Ishikawa (cell line): ENCODE measurements at regions not wholly inside any gene's neighbourhood (a gene's known extent, or its start where the extent isn't known, plus 50 kb on each side); places are given as distances from the start of the nearest gene placed in this dataset.

Experiments used
- CEBPB ChIP-seq: IDR thresholded peaks from 2 replicates; pipeline ENCODE4 v1.6.1; 2012
- CREB1 ChIP-seq: IDR thresholded peaks from 2 replicates; pipeline ENCODE4 v1.6.1; 2012; ENCODE audit warnings: low read depth
- EGR1 ChIP-seq: IDR thresholded peaks from 2 replicates; pipeline ENCODE4 v1.6.1; 2012
- EP300 ChIP-seq: IDR thresholded peaks from 2 replicates; pipeline ENCODE4 v1.6.1; 2012; ENCODE audit warnings: borderline replicate concordance
- FOXM1 ChIP-seq: IDR thresholded peaks from 2 replicates; pipeline ENCODE4 v1.6.1; 2012; ENCODE audit warnings: low read depth, borderline replicate concordance
- NFIC ChIP-seq: IDR thresholded peaks from 2 replicates; pipeline ENCODE4 v1.6.1; 2012
- RAD21 ChIP-seq: IDR thresholded peaks from 2 replicates; pipeline ENCODE4 v1.6.1; 2012; ENCODE audit warnings: low read depth
- TAF1 ChIP-seq: IDR thresholded peaks from 2 replicates; pipeline ENCODE4 v1.6.1; 2012; ENCODE audit warnings: low read depth, mild to moderate bottlenecking
- TCF12 ChIP-seq: IDR thresholded peaks from 2 replicates; pipeline ENCODE4 v1.6.1; 2012; ENCODE audit warnings: low read depth
- TEAD4 ChIP-seq: IDR thresholded peaks from 2 replicates; pipeline ENCODE4 v1.6.1; 2012
- YY1 ChIP-seq: IDR thresholded peaks from 2 replicates; pipeline ENCODE4 v1.6.1; 2012; ENCODE audit warnings: low read depth
- ZBTB7A ChIP-seq: IDR thresholded peaks from 2 replicates; pipeline ENCODE4 v1.6.1; 2012; ENCODE audit warnings: low read depth
- TF ChIP-seq, protein P1 (sequence below): IDR thresholded peaks from 2 replicates; pipeline ENCODE4 v1.6.1; 2012
- TF ChIP-seq, protein P2 (sequence below): IDR thresholded peaks from 2 replicates; pipeline ENCODE4 v1.6.1; 2012; ENCODE audit warnings: low read depth, mild to moderate bottlenecking
- TF ChIP-seq, protein P3 (sequence below): IDR thresholded peaks from 2 replicates; pipeline ENCODE4 v1.6.1; 2012

DNA sequence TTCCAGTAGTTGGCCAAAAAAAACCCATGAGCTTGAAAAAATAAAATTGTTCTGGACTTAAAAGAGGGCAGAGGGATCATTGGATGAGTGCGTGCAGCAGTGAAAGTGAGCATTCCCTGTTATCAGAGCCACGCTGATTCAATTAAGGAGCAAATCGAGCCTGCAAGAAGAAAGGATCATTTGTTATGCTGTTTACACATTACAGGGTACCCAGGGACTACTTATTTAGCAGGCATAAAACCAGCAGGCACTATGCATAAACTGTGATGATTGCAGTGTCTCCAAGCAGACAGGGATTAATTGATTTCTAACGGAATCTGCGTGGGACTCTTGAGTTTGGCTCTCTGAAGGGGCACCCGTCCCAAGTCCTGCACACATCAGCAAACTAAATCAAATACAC, 83.5 kb downstream of the SHOX start:
- TF ChIP-seq, protein P1, sequence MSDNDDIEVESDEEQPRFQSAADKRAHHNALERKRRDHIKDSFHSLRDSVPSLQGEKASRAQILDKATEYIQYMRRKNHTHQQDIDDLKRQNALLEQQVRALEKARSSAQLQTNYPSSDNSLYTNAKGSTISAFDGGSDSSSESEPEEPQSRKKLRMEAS = no peak
- TF ChIP-seq CEBPB (no peak), CREB1 (no peak), TEAD4 (no peak), FOXM1 (no peak), RAD21 (no peak), EP300 (no peak), TAF1 (no peak), YY1 (no peak), TCF12 (no peak), NFIC (no peak), ZBTB7A (no peak), EGR1 (no peak)
- TF ChIP-seq, protein P2, sequence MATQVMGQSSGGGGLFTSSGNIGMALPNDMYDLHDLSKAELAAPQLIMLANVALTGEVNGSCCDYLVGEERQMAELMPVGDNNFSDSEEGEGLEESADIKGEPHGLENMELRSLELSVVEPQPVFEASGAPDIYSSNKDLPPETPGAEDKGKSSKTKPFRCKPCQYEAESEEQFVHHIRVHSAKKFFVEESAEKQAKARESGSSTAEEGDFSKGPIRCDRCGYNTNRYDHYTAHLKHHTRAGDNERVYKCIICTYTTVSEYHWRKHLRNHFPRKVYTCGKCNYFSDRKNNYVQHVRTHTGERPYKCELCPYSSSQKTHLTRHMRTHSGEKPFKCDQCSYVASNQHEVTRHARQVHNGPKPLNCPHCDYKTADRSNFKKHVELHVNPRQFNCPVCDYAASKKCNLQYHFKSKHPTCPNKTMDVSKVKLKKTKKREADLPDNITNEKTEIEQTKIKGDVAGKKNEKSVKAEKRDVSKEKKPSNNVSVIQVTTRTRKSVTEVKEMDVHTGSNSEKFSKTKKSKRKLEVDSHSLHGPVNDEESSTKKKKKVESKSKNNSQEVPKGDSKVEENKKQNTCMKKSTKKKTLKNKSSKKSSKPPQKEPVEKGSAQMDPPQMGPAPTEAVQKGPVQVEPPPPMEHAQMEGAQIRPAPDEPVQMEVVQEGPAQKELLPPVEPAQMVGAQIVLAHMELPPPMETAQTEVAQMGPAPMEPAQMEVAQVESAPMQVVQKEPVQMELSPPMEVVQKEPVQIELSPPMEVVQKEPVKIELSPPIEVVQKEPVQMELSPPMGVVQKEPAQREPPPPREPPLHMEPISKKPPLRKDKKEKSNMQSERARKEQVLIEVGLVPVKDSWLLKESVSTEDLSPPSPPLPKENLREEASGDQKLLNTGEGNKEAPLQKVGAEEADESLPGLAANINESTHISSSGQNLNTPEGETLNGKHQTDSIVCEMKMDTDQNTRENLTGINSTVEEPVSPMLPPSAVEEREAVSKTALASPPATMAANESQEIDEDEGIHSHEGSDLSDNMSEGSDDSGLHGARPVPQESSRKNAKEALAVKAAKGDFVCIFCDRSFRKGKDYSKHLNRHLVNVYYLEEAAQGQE = no peak
- TF ChIP-seq, protein P3, sequence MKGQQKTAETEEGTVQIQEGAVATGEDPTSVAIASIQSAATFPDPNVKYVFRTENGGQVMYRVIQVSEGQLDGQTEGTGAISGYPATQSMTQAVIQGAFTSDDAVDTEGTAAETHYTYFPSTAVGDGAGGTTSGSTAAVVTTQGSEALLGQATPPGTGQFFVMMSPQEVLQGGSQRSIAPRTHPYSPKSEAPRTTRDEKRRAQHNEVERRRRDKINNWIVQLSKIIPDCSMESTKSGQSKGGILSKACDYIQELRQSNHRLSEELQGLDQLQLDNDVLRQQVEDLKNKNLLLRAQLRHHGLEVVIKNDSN = no peak
